Transverse colon (tissue), 4 donors: ENCODE measurements at regions not wholly inside any gene's neighbourhood (a gene's known extent, or its start where the extent isn't known, plus 50 kb on each side); places are given as distances from the start of the nearest gene placed in this dataset.

Experiments
- DNase-seq: peaks from one replicate; pipeline ENCODE4 v3.0.0-alpha.2; 2019
- H3K27ac ChIP-seq, 4 donors: fragments of 200-600 bp; sonication (generic); 2 replicates each; pipeline ENCODE4 v1.5.1; 2016 to 2018; ENCODE audit warnings: inconsistent platforms in 4 of 4
- H3K27me3 ChIP-seq: fragments of 200-600 bp; sonication (generic); 2 replicates; pipeline ENCODE4 v1.5.1; 2017; ENCODE audit warnings: inconsistent platforms
- H3K36me3 ChIP-seq, 4 donors: fragments of 200-600 bp; sonication (generic); 2 replicates each; pipeline ENCODE4 v1.5.1; 2017 to 2019; ENCODE audit warnings: inconsistent platforms in 4 of 4
- H3K4me1 ChIP-seq, 4 donors: fragments of 200-600 bp; sonication (generic); 2 replicates each; pipeline ENCODE4 v1.5.1; 2017 to 2020; ENCODE audit warnings: inconsistent platforms in 4 of 4
- H3K4me3 ChIP-seq, 4 donors: fragments of 200-600 bp; sonication (generic); 1 replicate in 1 of 4; 2 replicates in 3 of 4; pipeline versions ENCODE4 v1.5.1 to v1.6.1; 2017 to 2019; ENCODE audit warnings: inconsistent platforms in 4 of 4
- H3K9me3 ChIP-seq, 2 donors: fragments of 200-600 bp; sonication (generic); 2 replicates each; pipeline ENCODE4 v1.5.1; 2017 to 2019; ENCODE audit warnings: inconsistent platforms in 2 of 2
- EP300 ChIP-seq: sonication (generic); formaldehyde crosslinking; IDR thresholded peaks from one replicate; pipeline ENCODE4 v1.6.1; 2017; ENCODE audit warnings: antibody characterized with exemption, low read depth
- POLR2A ChIP-seq: fragments of 450-650 bp; IDR thresholded peaks from one replicate; pipeline ENCODE4 v1.6.1; 2016; ENCODE audit warnings: antibody characterized with exemption, mild to moderate bottlenecking, moderate library complexity
- POLR2AphosphoS5 ChIP-seq, 3 donors: sonication (generic); formaldehyde crosslinking; IDR thresholded peaks; one replicate each; pipeline ENCODE4 v1.6.1; 2016; ENCODE audit warnings: antibody characterized with exemption in 3 of 3
- WGBS, 2 donors: methylation state at CpG; one replicate each; pipeline ENCODE4 v1.1.5; 2018; ENCODE audit warnings: low coverage in 1 of 2; 5-methylcytosine and 5-hydroxymethylcytosine counted together
- in situ Hi-C, 4 donors: fragments of 200-750 bp; cut with MboI; loops; one replicate each; pipeline versions ENCODE4 v1.15.0 to v1.15.1; 2017; ENCODE audit warnings: low sequenced_read_pairs in 3 of 4, low pct_ligation_motif_present in 1 of 4, low pct_unique_long_range_greater_than_20kb in 1 of 4
- intact Hi-C: fragments of 100-400 bp; cut with DNase I; formaldehyde crosslinking; loops from one replicate; pipeline ENCODE4 v1.15.1; 2023; ENCODE audit warnings: low total_unique reads
- TF ChIP-seq, protein P1 (sequence below), 5 experiments: fragments of 200-600 bp in 3 of 5; fragments of 450-650 bp in 2 of 5; sonication (generic) in 3 of 5; IDR thresholded peaks; 1 replicate in 2 of 5; 2 replicates in 3 of 5; pipeline ENCODE4 v1.5.1; 2016 to 2017; ENCODE audit warnings: antibody characterized with exemption in 5 of 5, inconsistent platforms in 3 of 5, mild to moderate bottlenecking in 2 of 5, moderate library complexity in 1 of 5

DNA sequence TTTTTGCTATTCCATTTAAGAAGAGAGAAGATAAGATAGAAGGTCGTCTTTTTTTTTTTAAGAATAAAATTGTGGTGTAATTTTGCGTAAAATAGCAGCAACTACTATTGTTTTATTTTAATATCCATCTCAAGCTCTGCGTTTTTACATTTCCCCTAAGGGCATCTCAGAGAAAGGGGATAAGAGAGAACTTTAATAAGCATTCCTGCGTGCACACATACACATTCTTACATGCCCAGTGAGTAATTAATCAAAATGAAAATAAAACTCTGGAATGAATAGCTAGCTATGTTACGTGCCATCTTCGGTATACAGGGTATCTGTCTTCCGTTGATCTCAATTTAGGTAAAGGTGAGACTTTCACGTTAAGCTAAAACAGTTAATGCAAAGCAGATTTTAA lies 200.3 kb upstream of the TENM3 start:
- Histone ChIP-seq H3K27me3 (no peaks in the 10 kb centered on the region), H3K36me3 (no peaks in the 10 kb centered on the region), H3K4me3 (no peak overlapping the region), H3K9me3 (no peaks in the 10 kb centered on the region), H3K27ac (no peak overlapping the region), H3K4me1 (no peaks in the 10 kb centered on the region)
- in situ Hi-C loops = no loop called here
- DNase-seq = no peak
- no peak for TF ChIP-seq POLR2AphosphoS5 (IDR thresholded peaks at IDR 0.05)
- no peak for TF ChIP-seq EP300
- no peak for TF ChIP-seq POLR2A
- TF ChIP-seq, protein P1, sequence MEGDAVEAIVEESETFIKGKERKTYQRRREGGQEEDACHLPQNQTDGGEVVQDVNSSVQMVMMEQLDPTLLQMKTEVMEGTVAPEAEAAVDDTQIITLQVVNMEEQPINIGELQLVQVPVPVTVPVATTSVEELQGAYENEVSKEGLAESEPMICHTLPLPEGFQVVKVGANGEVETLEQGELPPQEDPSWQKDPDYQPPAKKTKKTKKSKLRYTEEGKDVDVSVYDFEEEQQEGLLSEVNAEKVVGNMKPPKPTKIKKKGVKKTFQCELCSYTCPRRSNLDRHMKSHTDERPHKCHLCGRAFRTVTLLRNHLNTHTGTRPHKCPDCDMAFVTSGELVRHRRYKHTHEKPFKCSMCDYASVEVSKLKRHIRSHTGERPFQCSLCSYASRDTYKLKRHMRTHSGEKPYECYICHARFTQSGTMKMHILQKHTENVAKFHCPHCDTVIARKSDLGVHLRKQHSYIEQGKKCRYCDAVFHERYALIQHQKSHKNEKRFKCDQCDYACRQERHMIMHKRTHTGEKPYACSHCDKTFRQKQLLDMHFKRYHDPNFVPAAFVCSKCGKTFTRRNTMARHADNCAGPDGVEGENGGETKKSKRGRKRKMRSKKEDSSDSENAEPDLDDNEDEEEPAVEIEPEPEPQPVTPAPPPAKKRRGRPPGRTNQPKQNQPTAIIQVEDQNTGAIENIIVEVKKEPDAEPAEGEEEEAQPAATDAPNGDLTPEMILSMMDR (IDR thresholded peaks at IDR 0.05) = no peak
- intact Hi-C loops = loop anchor here (5.0 kb wide), 1 partner anchor 344 kb away; no protein-coding TSS in a partner anchor
- WGBS, 2 donors = 79% methylated on average over 8 of the region's 8 CpGs

DNA sequence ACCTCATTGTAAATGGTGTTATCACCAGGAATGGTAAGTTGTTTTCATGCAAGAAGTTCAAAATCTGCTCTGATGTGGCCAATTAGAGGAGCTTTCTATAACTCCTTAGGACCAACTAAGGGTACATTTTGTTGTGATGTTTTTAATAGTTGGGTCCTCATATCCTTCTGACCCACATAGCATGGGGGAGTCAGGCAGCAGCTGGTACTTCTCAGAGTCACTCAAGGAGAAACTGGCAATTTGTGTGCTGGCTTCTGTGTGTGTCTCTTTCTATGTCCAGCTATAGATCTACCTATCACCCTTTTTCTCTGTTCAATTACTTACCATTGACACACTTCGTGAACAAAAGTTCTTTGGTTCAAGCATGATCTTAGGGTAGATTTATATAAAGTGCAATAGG lies 194.3 kb upstream of the TENM3 start:
- intact Hi-C loops (no loop called here), in situ Hi-C loops (no loop called here)
- no peaks in the 10 kb centered on the region for H3K36me3 ChIP-seq
- DNase-seq = no peak
- WGBS, 2 donors = 83 to 100% methylated on average over 1 of the region's 1 CpG
- H3K27me3 ChIP-seq = no peaks in the 10 kb centered on the region
- H3K4me3 ChIP-seq = no peak overlapping the region
- no peaks in the 10 kb centered on the region for H3K9me3 ChIP-seq
- TF ChIP-seq, protein P1 (IDR thresholded peaks at IDR 0.05) = no peak
- TF ChIP-seq POLR2A = no peak
- no peak for TF ChIP-seq POLR2AphosphoS5 (IDR thresholded peaks at IDR 0.05)
- no peaks in the 10 kb centered on the region for H3K4me1 ChIP-seq
- no peak overlapping the region for H3K27ac ChIP-seq

DNA sequence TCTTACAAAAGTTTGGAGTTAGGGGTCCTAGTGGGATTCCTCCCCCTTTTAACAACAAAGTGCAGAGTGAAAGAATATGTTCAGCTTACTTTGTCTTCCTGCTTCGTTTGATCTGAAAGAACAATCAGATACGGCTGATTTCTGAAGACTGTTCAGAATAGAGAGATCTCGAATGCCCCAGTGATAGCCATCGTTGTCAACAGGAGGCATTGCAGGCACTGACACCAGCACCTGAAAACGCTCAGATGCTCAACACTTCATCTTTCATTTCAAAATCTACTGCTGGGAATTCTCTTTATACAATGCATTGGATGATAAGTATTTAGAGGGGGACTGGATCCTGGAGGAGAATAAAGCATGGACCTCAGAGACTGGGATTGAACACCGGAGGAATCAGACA lies 186.3 kb upstream of the TENM3 start:
- DNase-seq = no peak
- H3K9me3 ChIP-seq = no peaks in the 10 kb centered on the region
- intact Hi-C loops (no loop called here), in situ Hi-C loops (no loop called here)
- TF ChIP-seq EP300 = no peak
- no peak for TF ChIP-seq POLR2AphosphoS5 (IDR thresholded peaks at IDR 0.05)
- no peak for TF ChIP-seq POLR2A
- TF ChIP-seq, protein P1 (IDR thresholded peaks at IDR 0.05) = no peak
- 69 to 81% methylated on average over 6 of the region's 6 CpGs for WGBS, 2 donors
- H3K27me3 ChIP-seq = no peaks in the 10 kb centered on the region
- no peak overlapping the region for H3K4me3 ChIP-seq
- H3K27ac ChIP-seq = no peak overlapping the region
- H3K36me3 ChIP-seq = no peaks in the 10 kb centered on the region
- H3K4me1 ChIP-seq = no peaks in the 10 kb centered on the region

DNA sequence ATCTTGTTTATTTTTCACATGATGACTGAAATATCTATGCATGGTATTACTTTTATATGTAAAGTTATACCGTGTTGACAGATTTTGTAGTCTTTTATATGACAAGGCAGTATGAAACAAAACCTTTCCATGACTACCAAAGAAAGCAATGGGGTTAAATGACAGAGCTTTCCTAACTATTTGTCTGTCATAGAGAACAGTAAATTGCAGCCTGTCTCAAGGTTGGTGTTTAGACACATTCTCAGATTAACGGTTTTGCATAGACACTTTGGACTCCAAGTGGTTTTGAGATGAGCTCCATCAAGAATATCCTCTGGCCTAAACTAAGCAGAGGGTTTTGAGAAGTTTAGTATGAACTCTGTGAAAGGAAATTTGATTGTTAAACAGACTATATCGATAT lies 180.7 kb upstream of the TENM3 start:
- Histone ChIP-seq H3K27ac (no peak overlapping the region), H3K27me3 (no peaks in the 10 kb centered on the region), H3K9me3 (no peaks in the 10 kb centered on the region), H3K4me1 (no peaks in the 10 kb centered on the region), H3K36me3 (no peaks in the 10 kb centered on the region), H3K4me3 (no peak overlapping the region)
- in situ Hi-C loops (no loop called here), intact Hi-C loops (no loop called here)
- TF ChIP-seq, protein P1 (IDR thresholded peaks at IDR 0.05) = no peak
- no peak for TF ChIP-seq EP300
- no peak for TF ChIP-seq POLR2A
- no peak for TF ChIP-seq POLR2AphosphoS5 (IDR thresholded peaks at IDR 0.05)
- 39 to 53% methylated on average over 3 of the region's 3 CpGs for WGBS, 2 donors
- no peak for DNase-seq
